SK-N-MC (cell line): ENCODE measurements at regions not wholly inside any gene's neighbourhood (a gene's known extent, or its start where the extent isn't known, plus 50 kb on each side); places are given as distances from the start of the nearest gene placed in this dataset.

ENCODE experiments used
- DNase-seq: peaks from one replicate; pipeline ENCODE4 v3.0.0-alpha.2; 2011; ENCODE audit warnings: low read depth, low spot score
- H3K27ac ChIP-seq: fragments of 200-600 bp; sonication (generic); 2 replicates; pipeline ENCODE4 v1.5.1; 2016; ENCODE audit warnings: mixed run types
- H3K36me3 ChIP-seq: fragments of 200-600 bp; sonication (generic); 2 replicates; pipeline ENCODE4 v1.6.1; 2017; ENCODE audit warnings: antibody characterized with exemption, low read length, mixed read lengths; ENCODE audit not compliant: insufficient read depth
- H3K4me3 ChIP-seq: fragments of 200-600 bp; sonication (generic); 2 replicates; pipeline ENCODE4 v1.5.1; 2016
- H3K9ac ChIP-seq: fragments of 200-600 bp; sonication (generic); 2 replicates; pipeline ENCODE4 v1.8.0; 2017; ENCODE audit warnings: mixed run types, mixed read lengths; ENCODE audit not compliant: insufficient read length
- H3K9me3 ChIP-seq: fragments of 200-600 bp; sonication (generic); 2 replicates; pipeline ENCODE4 v1.6.1; 2017; ENCODE audit warnings: low read depth, mild to moderate bottlenecking, antibody characterized with exemption, low read length, moderate library complexity, mixed read lengths
- EZH2 ChIP-seq: fragments of 200-600 bp; sonication (generic); IDR thresholded peaks from one replicate; pipeline ENCODE4 v1.6.1; 2017; ENCODE audit warnings: antibody characterized with exemption
- FOXP2 ChIP-seq: optimal IDR thresholded peaks from 2 replicates; pipeline ENCODE3; 2011; ENCODE audit warnings: mild to moderate bottlenecking, moderate library complexity; ENCODE audit not compliant: insufficient read depth; ENCODE audit errors: extremely low read length, control extremely low read depth
- POLR2AphosphoS5 ChIP-seq: IDR thresholded peaks from 2 replicates; pipeline ENCODE4 v1.6.1; 2012; ENCODE audit warnings: mild to moderate bottlenecking, low read depth, low read length, borderline replicate concordance

GRCh38 chr2:220476877-220477276 lies 849.4 kb downstream of the SLC4A3 start:
- Histone ChIP-seq H3K36me3 (no peaks in the 10 kb centered on the region), H3K27ac (no peak overlapping the region), H3K4me3 (no peak overlapping the region), H3K9ac (no peak overlapping the region), H3K9me3 (no peaks in the 10 kb centered on the region)
- DNase-seq: no peak
- TF ChIP-seq EZH2 (no peak), FOXP2 (no peak), POLR2AphosphoS5 (no peak)

GRCh38 chr2:220478305-220479058 lies 851.1 kb downstream of the SLC4A3 start:
- Histone ChIP-seq H3K9me3 (no peaks in the 10 kb centered on the region), H3K4me3 (no peak overlapping the region), H3K9ac (no peak overlapping the region), H3K36me3 (no peaks in the 10 kb centered on the region), H3K27ac (no peak overlapping the region)
- TF ChIP-seq POLR2AphosphoS5: no peak
- no peak for TF ChIP-seq EZH2
- no peak for TF ChIP-seq FOXP2
- DNase-seq: no peak

- Histone ChIP-seq H3K27ac (no peak overlapping the region), H3K4me3 (no peak overlapping the region), H3K9ac (no peak overlapping the region), H3K9me3 (no peaks in the 10 kb centered on the region), H3K36me3 (no peaks in the 10 kb centered on the region)
- no peak for TF ChIP-seq FOXP2
- no peak for TF ChIP-seq POLR2AphosphoS5
- no peak for TF ChIP-seq EZH2
- DNase-seq: no peak
Measured at GRCh38 chr2:220482716-220483115, 855.3 kb downstream of the SLC4A3 start.

GRCh38 chr2:220489121-220489520 lies 861.7 kb downstream of the SLC4A3 start:
- DNase-seq: no peak
- Histone ChIP-seq H3K4me3 (no peak overlapping the region), H3K9ac (no peak overlapping the region), H3K36me3 (no peaks in the 10 kb centered on the region), H3K27ac (no peak overlapping the region), H3K9me3 (no peaks in the 10 kb centered on the region)
- TF ChIP-seq FOXP2 (no peak), POLR2AphosphoS5 (no peak), EZH2 (no peak)

- no peak for DNase-seq
Measured at GRCh38 chr2:220491670-220492069, 864.2 kb downstream of the SLC4A3 start.

GRCh38 chr2:220493871-220494525 lies 866.6 kb downstream of the SLC4A3 start:
- no peak overlapping the region for H3K27ac ChIP-seq
- no peaks in the 10 kb centered on the region for H3K36me3 ChIP-seq
- no peak overlapping the region for H3K4me3 ChIP-seq
- no peak for DNase-seq
- TF ChIP-seq POLR2AphosphoS5 (no peak), EZH2 (no peak), FOXP2 (no peak)
- no peaks in the 10 kb centered on the region for H3K9me3 ChIP-seq
- no peak overlapping the region for H3K9ac ChIP-seq

More at GRCh38 chr2:220491670-220492069, 864.2 kb downstream of the SLC4A3 start:
- Histone ChIP-seq H3K9ac (no peak overlapping the region), H3K9me3 (no peaks in the 10 kb centered on the region), H3K36me3 (no peaks in the 10 kb centered on the region), H3K4me3 (no peak overlapping the region), H3K27ac (no peak overlapping the region)
- TF ChIP-seq POLR2AphosphoS5 (no peak), FOXP2 (no peak), EZH2 (no peak)

GRCh38 chr2:220496513-220496912 lies 869.1 kb downstream of the SLC4A3 start:
- DNase-seq: no peak
- TF ChIP-seq POLR2AphosphoS5: no peak
- TF ChIP-seq FOXP2: no peak
- no peak for TF ChIP-seq EZH2
- H3K4me3 ChIP-seq: no peak overlapping the region
- H3K9ac ChIP-seq: no peak overlapping the region
- H3K36me3 ChIP-seq: no peaks in the 10 kb centered on the region
- no peak overlapping the region for H3K27ac ChIP-seq
- H3K9me3 ChIP-seq: no peaks in the 10 kb centered on the region

GRCh38 chr2:220499225-220499624 lies 871.8 kb downstream of the SLC4A3 start:
- Histone ChIP-seq H3K36me3 (no peaks in the 10 kb centered on the region), H3K9ac (no peak overlapping the region), H3K9me3 (no peaks in the 10 kb centered on the region), H3K27ac (no peak overlapping the region), H3K4me3 (no peak overlapping the region)
- DNase-seq: no peak
- TF ChIP-seq POLR2AphosphoS5 (no peak), FOXP2 (no peak), EZH2 (no peak)
